Common myeloid progenitor, CD34-positive (primary cell): ENCODE measurements at regions not wholly inside any gene's neighbourhood (a gene's known extent, or its start where the extent isn't known, plus 50 kb on each side); places are given as distances from the start of the nearest gene placed in this dataset.

Experiments used
- CTCF ChIA-PET: fragments of 350-600 bp; sonication (Branson Sonifier 250); formaldehyde crosslinking; loops from one replicate; lab custom pipeline; 2021; ENCODE audit warnings: antibody characterized with exemption; lab: Charles Lee
- POLR2A ChIA-PET: fragments of 350-600 bp; sonication (Branson Sonifier 250); formaldehyde crosslinking; loops from one replicate; lab custom pipeline; 2021; ENCODE audit warnings: antibody characterized with exemption; lab: Charles Lee
- DNase-seq, 3 donors: peaks; one replicate each; pipeline versions ENCODE4 v3.0.0 to v3.0.0-alpha.2; 2013
- H3K27ac ChIP-seq, 2 experiments: 1 replicate in 1 of 2; 2 replicates in 1 of 2; pipeline ENCODE4 v1.7.0; 2013; ENCODE audit warnings: inconsistent platforms in 2 of 2, low read length in 2 of 2, mild to moderate bottlenecking in 2 of 2, low read depth in 1 of 2, moderate library complexity in 1 of 2; ENCODE audit not compliant: severe bottlenecking in 2 of 2, insufficient read depth in 1 of 2, poor library complexity in 1 of 2
- H3K27me3 ChIP-seq, 5 experiments: replicated peaks in 2 of 5; 1 replicate in 3 of 5; 2 replicates in 2 of 5; pipeline versions ENCODE4 v1.6.1 to v1.7.0; 2013; ENCODE audit warnings: low read length in 4 of 5, mild to moderate bottlenecking in 2 of 5, moderate library complexity in 2 of 5, inconsistent platforms in 1 of 5; ENCODE audit not compliant: insufficient read depth in 5 of 5, control insufficient read depth in 4 of 5
- H3K36me3 ChIP-seq, 4 experiments: 1 replicate in 2 of 4; 2 replicates in 2 of 4; pipeline versions ENCODE4 v1.6.1 to v1.7.0; 2013; ENCODE audit warnings: low read length in 3 of 4, control low read depth in 1 of 4, mild to moderate bottlenecking in 1 of 4; ENCODE audit not compliant: control insufficient read depth in 4 of 4, insufficient read depth in 4 of 4
- H3K4me1 ChIP-seq, 4 experiments: 1 replicate in 3 of 4; 2 replicates in 1 of 4; pipeline versions ENCODE4 v1.6.1 to v1.7.1; 2013; ENCODE audit warnings: low read length in 3 of 4, mild to moderate bottlenecking in 3 of 4, control low read depth in 1 of 4, inconsistent platforms in 1 of 4, moderate library complexity in 1 of 4; ENCODE audit not compliant: control insufficient read depth in 4 of 4, insufficient read depth in 4 of 4; ENCODE audit errors: control extremely low read depth in 1 of 4
- H3K4me3 ChIP-seq, 7 experiments: 1 replicate in 4 of 7; 2 replicates in 3 of 7; pipeline versions ENCODE4 v1.5.1 to v1.7.0; 2013; ENCODE audit warnings: mild to moderate bottlenecking in 7 of 7, low read length in 6 of 7, moderate library complexity in 6 of 7, inconsistent platforms in 2 of 7, low read depth in 2 of 7, control low read depth in 1 of 7; ENCODE audit not compliant: insufficient read depth in 4 of 7, control insufficient read depth in 1 of 7; ENCODE audit errors: extremely low read depth in 1 of 7
- H3K9me3 ChIP-seq, 5 experiments: 1 replicate in 4 of 5; 2 replicates in 1 of 5; pipeline versions ENCODE4 v1.6.1 to v1.7.1; 2013; ENCODE audit warnings: low read length in 4 of 5, mild to moderate bottlenecking in 2 of 5, inconsistent platforms in 1 of 5, low read depth in 1 of 5, moderate library complexity in 1 of 5; ENCODE audit not compliant: control insufficient read depth in 4 of 5, insufficient read depth in 2 of 5; ENCODE audit errors: control extremely low read depth in 1 of 5
- WGBS: methylation state at CpG from one replicate; pipeline ENCODE4 v1.1.5; 2013; ENCODE audit not compliant: insufficient coverage; 5-methylcytosine and 5-hydroxymethylcytosine counted together

- Histone ChIP-seq H3K4me3 (no peak overlapping the region), H3K36me3 (peaks cover 2 to 17% (median 5%) of the 10 kb centered on the region in 4 experiments), H3K27ac (no peak overlapping the region), H3K4me1 (peaks cover 0 to 6% (median 1%) of the 10 kb centered on the region in 4 experiments), H3K9me3 (peaks cover 0 to 16% (median 4%) of the 10 kb centered on the region in 5 experiments), H3K27me3 (no peaks in the 10 kb centered on the region)
- ChIA-PET CTCF (interaction anchor here (0.9 to 2.4 kb wide), 3 partner anchors 12 to 23 kb away, joined by 3 to 7 read pairs (median 5); no protein-coding TSS in a partner anchor), POLR2A (no interaction called here)
- DNase-seq = no peak
- WGBS = no CpG with 5 or more reads among the region's 8 CpGs
These were observed 429.4 kb downstream of the SHQ1 start for GRCh38 chr3:72418856-72419255.

DNA sequence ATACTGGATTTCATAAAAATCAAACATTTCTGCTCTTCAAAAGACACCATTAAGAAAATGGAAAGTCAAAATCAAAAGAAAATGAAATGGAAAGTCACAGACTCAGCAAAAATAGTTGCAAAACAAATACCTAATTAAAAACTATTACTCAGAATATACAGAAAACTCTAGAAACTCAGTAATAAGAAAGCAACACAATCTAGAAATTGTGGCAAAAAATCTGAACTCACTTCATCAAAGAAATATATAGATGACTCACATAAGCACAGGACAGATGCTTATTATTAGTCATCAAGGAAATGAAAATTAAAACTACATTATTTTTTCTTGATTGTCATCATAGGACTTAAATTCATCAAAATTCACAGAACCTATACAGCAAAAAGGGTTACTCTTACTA is 430.0 kb downstream of the SHQ1 start:
- ChIA-PET POLR2A (interaction anchor here (1.1 kb wide), 1 partner anchor 11 kb away, joined by 3 read pairs; no protein-coding TSS in a partner anchor), CTCF (interaction anchor here (2.4 kb wide), 1 partner anchor 23 kb away, joined by 7 read pairs; no protein-coding TSS in a partner anchor)
- Histone ChIP-seq H3K4me3 (no peak overlapping the region), H3K36me3 (peaks cover 2 to 17% (median 3%) of the 10 kb centered on the region in 4 experiments), H3K27me3 (no peaks in the 10 kb centered on the region), H3K4me1 (peaks cover 0 to 3% (median under 1%) of the 10 kb centered on the region in 4 experiments), H3K9me3 (peaks cover 0 to 16% (median 4%) of the 10 kb centered on the region in 5 experiments), H3K27ac (no peak overlapping the region)
- DNase-seq = peak in 2 of 3 donors; percentile 54 to 71

DNA sequence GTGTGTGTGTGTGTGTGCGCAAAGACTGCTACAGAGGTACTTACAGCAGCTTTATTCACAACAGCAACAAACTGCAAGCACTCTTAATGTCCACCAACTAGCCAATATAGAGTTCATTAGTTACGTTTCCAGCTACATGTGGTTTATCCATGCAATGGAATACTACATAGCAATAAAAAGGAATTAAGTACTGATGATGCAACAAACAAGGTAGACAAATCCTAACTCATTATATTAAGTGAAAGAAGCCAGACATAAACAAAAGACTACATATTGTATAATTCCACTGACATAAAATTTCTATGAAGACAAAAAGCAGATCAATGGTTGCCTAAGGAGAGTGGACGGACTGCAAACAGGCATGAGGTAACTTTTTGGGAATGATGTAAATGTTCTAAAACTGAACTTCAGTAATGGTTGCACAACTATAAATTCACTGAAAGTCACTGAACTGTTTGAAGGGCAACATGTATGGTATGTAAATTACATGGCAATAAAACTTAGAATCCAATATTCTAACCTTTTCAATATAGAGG is 433.7 kb downstream of the SHQ1 start:
- no peak for DNase-seq
- ChIA-PET CTCF (no interaction called here), POLR2A (interaction anchor here (0.6 kb wide), 1 partner anchor 658 kb away, joined by 5 read pairs; no protein-coding TSS in a partner anchor)
- Histone ChIP-seq H3K27me3 (no peaks in the 10 kb centered on the region), H3K4me3 (no peak overlapping the region), H3K27ac (no peak overlapping the region), H3K4me1 (peaks cover 13 to 35% (median 28%) of the 10 kb centered on the region in 4 experiments), H3K9me3 (no peaks in the 10 kb centered on the region), H3K36me3 (peaks cover 0 to 4% (median 1%) of the 10 kb centered on the region in 4 experiments)
- no CpG with 5 or more reads among the region's 3 CpGs for WGBS

DNA sequence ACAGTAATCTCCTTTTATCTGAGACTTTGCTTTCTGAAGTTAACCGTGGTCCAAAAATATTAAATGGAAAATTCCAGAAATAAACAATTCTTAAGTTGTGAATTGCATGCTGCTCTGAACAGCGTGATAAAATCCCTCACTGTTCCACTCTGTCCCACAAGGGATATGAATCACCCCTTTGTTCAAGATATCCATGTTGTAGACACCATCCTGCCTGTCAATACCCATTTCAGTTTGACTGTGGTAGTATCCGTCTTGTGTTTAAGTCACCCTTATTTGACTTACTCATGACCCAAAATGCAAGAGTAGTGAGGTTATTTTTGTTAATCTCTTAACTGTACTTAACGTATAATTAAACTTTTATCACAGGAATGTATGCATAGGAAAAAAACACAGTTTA is 435.0 kb downstream of the SHQ1 start:
- H3K27ac ChIP-seq = no peak overlapping the region
- no peaks in the 10 kb centered on the region for H3K27me3 ChIP-seq
- no peak overlapping the region for H3K4me3 ChIP-seq
- H3K4me1 ChIP-seq = peaks cover 13 to 42% (median 35%) of the 10 kb centered on the region in 4 experiments
- ChIA-PET CTCF (no interaction called here), POLR2A (no interaction called here)
- WGBS = 100% methylated on average over 1 of the region's 4 CpGs
- H3K36me3 ChIP-seq = peaks cover 0 to 4% (median 1%) of the 10 kb centered on the region in 4 experiments
- H3K9me3 ChIP-seq = no peaks in the 10 kb centered on the region
- DNase-seq = no peak

- peak in 2 of 3 donors; percentile 53 to 57 for DNase-seq
- Histone ChIP-seq H3K36me3 (peaks cover 0 to 4% (median 1%) of the 10 kb centered on the region in 4 experiments), H3K9me3 (no peaks in the 10 kb centered on the region), H3K27me3 (no peaks in the 10 kb centered on the region), H3K4me3 (peak overlapping the region in 1 of 7 experiments; percentile 31), H3K4me1 (peaks cover 13 to 48% (median 37%) of the 10 kb centered on the region in 4 experiments), H3K27ac (no peak overlapping the region)
- ChIA-PET CTCF (interaction anchor here (1.0 to 2.1 kb wide), 2 partner anchors 12 to 406 kb away, joined by 3 to 8 read pairs; no protein-coding TSS in a partner anchor), POLR2A (no interaction called here)
- 94% methylated on average over 3 of the region's 5 CpGs for WGBS
These were observed 435.8 kb downstream of the SHQ1 start for GRCh38 chr3:72412340-72412956.

DNA sequence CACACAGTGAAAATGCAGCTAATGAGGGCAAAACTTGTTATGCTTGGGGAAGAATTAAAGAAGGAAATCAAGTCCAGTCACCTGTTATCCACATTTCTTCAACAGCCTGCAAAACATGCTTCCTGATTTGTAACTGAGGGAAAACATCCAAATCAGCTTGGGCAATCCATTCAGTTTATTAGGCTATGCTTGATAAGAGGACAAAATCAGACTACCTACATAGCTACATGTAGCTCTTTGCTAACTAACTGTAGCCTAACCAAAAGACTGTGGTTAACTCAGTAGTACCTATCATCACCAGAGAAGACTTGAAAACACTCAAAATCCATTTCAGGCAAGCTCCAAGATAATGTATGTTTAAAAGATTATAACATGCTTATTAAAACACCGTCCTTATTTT is 436.4 kb downstream of the SHQ1 start:
- H3K9me3 ChIP-seq = no peaks in the 10 kb centered on the region
- H3K36me3 ChIP-seq = peaks cover 0 to 4% (median 1%) of the 10 kb centered on the region in 4 experiments
- no peaks in the 10 kb centered on the region for H3K27me3 ChIP-seq
- peak in 1 of 3 donors; percentile 43 for DNase-seq
- H3K4me3 ChIP-seq = no peak overlapping the region
- ChIA-PET POLR2A (no interaction called here), CTCF (interaction anchor here (1.0 to 2.1 kb wide), 2 partner anchors 13 to 407 kb away, joined by 3 to 8 read pairs; no protein-coding TSS in a partner anchor)
- no peak overlapping the region for H3K27ac ChIP-seq
- no CpG with 5 or more reads among the region's 1 CpG for WGBS
- H3K4me1 ChIP-seq = peaks cover 13 to 54% (median 40%) of the 10 kb centered on the region in 4 experiments

- H3K27me3 ChIP-seq = no peaks in the 10 kb centered on the region
- DNase-seq = no peak
- ChIA-PET POLR2A (no interaction called here), CTCF (interaction anchor here (2.1 kb wide), 1 partner anchor 14 kb away, joined by 8 read pairs; no protein-coding TSS in a partner anchor)
- peaks cover 0 to 3% (median 1%) of the 10 kb centered on the region in 4 experiments for H3K36me3 ChIP-seq
- H3K4me1 ChIP-seq = peaks cover 13 to 62% (median 45%) of the 10 kb centered on the region in 4 experiments
- H3K4me3 ChIP-seq = no peak overlapping the region
- no peaks in the 10 kb centered on the region for H3K9me3 ChIP-seq
- no peak overlapping the region for H3K27ac ChIP-seq
- 100% methylated on average over 1 of the region's 2 CpGs for WGBS
These were observed 437.1 kb downstream of the SHQ1 start for GRCh38 chr3:72411126-72411525.
